Cardiac muscle cell (in vitro differentiated cells and primary cell): ENCODE measurements at regions not wholly inside any gene's neighbourhood (a gene's known extent, or its start where the extent isn't known, plus 50 kb on each side); places are given as distances from the start of the nearest gene placed in this dataset.

Source experiments
- DNase-seq, 2 donors: peaks; one replicate each; pipeline versions ENCODE4 v3.0.0 to v3.0.0-alpha.2; 2010 to 2017; ENCODE audit warnings: low read depth in 1 of 2, low spot score in 1 of 2
- H3K27ac ChIP-seq: fragments of 200-600 bp; sonication (generic); 2 replicates; pipeline ENCODE4 v1.5.1; 2016
- H3K27me3 ChIP-seq: fragments of 200-600 bp; sonication (generic); 2 replicates; pipeline ENCODE4 v1.6.0; 2016; ENCODE audit warnings: control low read depth
- H3K36me3 ChIP-seq: fragments of 200-600 bp; sonication (generic); 2 replicates; pipeline ENCODE4 v1.5.1; 2016; ENCODE audit warnings: control low read depth
- H3K4me1 ChIP-seq: fragments of 200-600 bp; sonication (generic); 2 replicates; pipeline ENCODE4 v1.8.1; 2017; ENCODE audit warnings: low read depth, mild to moderate bottlenecking, mixed run types
- H3K4me3 ChIP-seq: fragments of 200-600 bp; sonication (generic); 2 replicates; pipeline ENCODE4 v1.5.1; 2016; ENCODE audit warnings: mild to moderate bottlenecking
- H3K9me3 ChIP-seq: fragments of 200-600 bp; sonication (generic); 2 replicates; pipeline ENCODE4 v1.5.1; 2017; ENCODE audit warnings: low read depth, mild to moderate bottlenecking, control low read depth
- TF ChIP-seq, protein P1 (sequence below): IDR thresholded peaks from 2 replicates; pipeline ENCODE4 v1.5.1; 2012; ENCODE audit warnings: low read depth, mild to moderate bottlenecking, low read length

DNA sequence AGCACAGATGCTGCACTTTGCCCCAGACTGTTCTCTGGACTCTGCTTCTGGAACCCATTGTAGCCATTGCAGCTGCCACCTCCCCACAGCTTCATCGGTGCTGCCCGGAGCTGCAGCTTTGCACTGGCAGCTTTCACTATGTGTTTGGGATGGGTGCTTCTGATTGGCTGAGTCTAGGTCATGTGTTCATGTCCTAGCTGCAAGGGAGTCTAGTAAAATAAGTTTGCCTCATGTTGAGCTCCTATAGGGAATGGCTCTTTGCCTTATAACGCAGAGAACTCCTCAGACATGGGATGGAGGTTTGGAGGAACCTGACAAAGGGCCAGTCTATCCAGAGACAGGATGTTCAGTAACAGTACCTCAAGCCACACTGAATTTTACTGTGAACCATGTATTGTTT lies 268.0 kb downstream of the BMP7 start:
- H3K36me3 ChIP-seq: no peaks in the 10 kb centered on the region
- H3K4me3 ChIP-seq: no peak overlapping the region
- TF ChIP-seq, protein P1, sequence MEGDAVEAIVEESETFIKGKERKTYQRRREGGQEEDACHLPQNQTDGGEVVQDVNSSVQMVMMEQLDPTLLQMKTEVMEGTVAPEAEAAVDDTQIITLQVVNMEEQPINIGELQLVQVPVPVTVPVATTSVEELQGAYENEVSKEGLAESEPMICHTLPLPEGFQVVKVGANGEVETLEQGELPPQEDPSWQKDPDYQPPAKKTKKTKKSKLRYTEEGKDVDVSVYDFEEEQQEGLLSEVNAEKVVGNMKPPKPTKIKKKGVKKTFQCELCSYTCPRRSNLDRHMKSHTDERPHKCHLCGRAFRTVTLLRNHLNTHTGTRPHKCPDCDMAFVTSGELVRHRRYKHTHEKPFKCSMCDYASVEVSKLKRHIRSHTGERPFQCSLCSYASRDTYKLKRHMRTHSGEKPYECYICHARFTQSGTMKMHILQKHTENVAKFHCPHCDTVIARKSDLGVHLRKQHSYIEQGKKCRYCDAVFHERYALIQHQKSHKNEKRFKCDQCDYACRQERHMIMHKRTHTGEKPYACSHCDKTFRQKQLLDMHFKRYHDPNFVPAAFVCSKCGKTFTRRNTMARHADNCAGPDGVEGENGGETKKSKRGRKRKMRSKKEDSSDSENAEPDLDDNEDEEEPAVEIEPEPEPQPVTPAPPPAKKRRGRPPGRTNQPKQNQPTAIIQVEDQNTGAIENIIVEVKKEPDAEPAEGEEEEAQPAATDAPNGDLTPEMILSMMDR: no peak
- no peaks in the 10 kb centered on the region for H3K4me1 ChIP-seq
- H3K27me3 ChIP-seq: no peaks in the 10 kb centered on the region
- H3K27ac ChIP-seq: no peak overlapping the region
- no peaks in the 10 kb centered on the region for H3K9me3 ChIP-seq
- DNase-seq: no peak

DNA sequence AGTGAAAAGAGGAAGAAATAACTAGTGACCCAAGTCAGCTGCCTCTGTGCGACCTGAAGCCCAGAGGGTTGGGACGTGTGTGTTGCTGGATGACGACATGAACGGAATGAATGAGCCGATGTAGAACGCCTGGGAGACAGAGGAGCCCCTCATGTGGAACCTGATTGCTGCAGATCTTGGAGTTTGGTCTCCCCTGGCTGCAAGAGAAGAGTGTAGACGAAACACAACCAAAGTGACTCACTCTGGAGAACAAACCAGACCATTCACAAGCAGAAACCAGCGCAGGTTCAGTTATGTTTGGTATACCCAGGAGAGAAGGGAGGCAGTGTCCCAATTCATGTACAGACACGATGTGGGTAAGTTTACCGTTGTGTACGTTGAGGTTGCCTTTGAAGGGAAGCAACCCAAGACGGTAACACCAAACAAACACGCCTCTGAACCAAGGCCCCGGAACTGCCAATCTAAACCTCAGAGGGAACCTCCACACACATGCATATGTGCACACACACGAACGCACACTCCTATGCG lies 265.9 kb downstream of the BMP7 start:
- TF ChIP-seq, protein P1: no peak
- no peaks in the 10 kb centered on the region for H3K4me1 ChIP-seq
- DNase-seq: no peak

DNA sequence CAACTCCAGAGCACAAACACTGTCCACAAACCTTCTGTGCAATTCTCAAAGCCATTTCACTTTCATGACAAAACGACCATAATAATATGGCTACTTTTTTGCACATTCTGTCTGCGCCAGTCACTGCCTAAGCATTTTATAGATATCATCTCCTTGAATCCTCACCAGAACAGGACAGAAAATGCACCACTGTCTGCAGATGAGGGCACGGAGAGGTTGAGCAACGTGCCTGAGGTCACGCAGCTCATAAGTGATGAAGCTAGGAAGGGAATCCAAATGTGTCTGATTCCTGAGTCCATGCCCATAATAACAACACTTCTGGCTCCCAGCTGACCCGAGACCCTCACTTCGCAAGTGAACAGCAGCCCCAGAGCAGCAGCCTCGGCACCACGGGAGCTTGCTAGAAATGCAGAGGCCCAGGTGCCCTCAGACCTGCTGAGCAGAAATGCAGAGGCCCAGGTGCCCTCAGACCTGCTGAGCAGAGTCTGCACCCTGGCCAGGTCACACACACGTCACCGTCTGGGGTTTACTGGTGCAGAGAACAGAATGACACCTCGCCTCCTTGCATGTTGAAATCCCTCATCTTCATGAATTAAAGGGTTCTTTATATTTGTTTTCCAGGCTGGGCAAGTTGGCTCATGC lies 265.2 kb downstream of the BMP7 start:
- TF ChIP-seq, protein P1: no peak
- Histone ChIP-seq H3K9me3 (no peaks in the 10 kb centered on the region), H3K4me3 (no peak overlapping the region), H3K27me3 (no peaks in the 10 kb centered on the region), H3K27ac (no peak overlapping the region), H3K36me3 (no peaks in the 10 kb centered on the region), H3K4me1 (no peaks in the 10 kb centered on the region)
- no peak for DNase-seq

More for the DNA sequence above, 265.9 kb downstream of the BMP7 start:
- H3K9me3 ChIP-seq: no peaks in the 10 kb centered on the region
- H3K27ac ChIP-seq: no peak overlapping the region
- no peaks in the 10 kb centered on the region for H3K36me3 ChIP-seq
- H3K27me3 ChIP-seq: no peaks in the 10 kb centered on the region
- no peak overlapping the region for H3K4me3 ChIP-seq

DNA sequence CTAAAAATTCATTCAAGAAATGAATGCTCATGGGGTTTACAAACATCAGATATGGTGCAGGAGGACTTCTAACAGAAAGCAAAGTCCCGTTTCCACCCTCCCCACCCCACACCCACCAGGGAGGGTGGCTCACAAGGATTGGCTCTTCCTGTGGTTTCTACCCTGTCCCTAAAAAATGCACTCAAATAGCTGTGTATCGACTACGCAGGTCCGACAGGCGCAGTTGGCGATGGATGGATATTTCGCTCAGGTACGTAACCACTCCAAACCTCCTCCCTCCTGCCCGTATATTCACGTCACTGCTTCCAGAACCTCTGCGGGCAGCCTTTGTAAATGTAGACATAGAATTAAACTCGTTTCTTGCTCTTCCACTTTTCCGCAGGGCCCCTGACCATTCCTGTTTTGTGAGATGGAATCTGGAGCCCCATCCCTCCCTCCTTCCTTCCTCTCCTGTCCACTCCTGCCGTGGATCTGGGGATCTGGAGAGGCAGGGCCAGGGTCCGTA lies 264.3 kb downstream of the BMP7 start:
- H3K36me3 ChIP-seq: no peaks in the 10 kb centered on the region
- no peak overlapping the region for H3K27ac ChIP-seq
- no peak overlapping the region for H3K4me3 ChIP-seq
- DNase-seq: no peak
- TF ChIP-seq, protein P1: no peak
- H3K9me3 ChIP-seq: no peaks in the 10 kb centered on the region
- H3K4me1 ChIP-seq: no peaks in the 10 kb centered on the region
- no peaks in the 10 kb centered on the region for H3K27me3 ChIP-seq

DNA sequence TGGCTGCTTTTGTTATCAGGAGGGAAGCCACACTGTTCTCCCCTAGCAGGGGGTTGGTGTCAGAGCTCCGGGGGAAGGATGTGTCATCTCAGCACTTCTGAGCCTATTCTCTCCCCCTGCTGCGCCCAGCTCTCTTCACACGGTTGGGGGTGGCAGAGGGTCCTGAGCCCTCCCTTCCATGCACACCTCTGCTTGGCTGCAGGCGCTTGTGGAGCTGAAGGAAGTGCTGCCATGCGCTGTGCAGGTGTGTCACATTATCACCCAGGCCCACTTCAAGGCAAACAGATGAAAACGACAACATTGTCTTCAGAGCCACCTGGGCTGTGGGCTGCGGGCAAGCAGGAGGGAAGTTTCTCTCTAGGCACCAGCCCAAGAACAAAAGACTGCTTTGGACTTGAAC lies 263.4 kb downstream of the BMP7 start:
- Histone ChIP-seq H3K36me3 (no peaks in the 10 kb centered on the region), H3K27me3 (no peaks in the 10 kb centered on the region), H3K4me1 (no peaks in the 10 kb centered on the region), H3K27ac (no peak overlapping the region), H3K4me3 (no peak overlapping the region), H3K9me3 (no peaks in the 10 kb centered on the region)
- DNase-seq: no peak
- TF ChIP-seq, protein P1: no peak
